ENCODE measurements at regions not wholly inside any gene's neighbourhood (a gene's known extent, or its start where the extent isn't known, plus 50 kb on each side); places are given as distances from the start of the nearest gene placed in this dataset.

DNA sequence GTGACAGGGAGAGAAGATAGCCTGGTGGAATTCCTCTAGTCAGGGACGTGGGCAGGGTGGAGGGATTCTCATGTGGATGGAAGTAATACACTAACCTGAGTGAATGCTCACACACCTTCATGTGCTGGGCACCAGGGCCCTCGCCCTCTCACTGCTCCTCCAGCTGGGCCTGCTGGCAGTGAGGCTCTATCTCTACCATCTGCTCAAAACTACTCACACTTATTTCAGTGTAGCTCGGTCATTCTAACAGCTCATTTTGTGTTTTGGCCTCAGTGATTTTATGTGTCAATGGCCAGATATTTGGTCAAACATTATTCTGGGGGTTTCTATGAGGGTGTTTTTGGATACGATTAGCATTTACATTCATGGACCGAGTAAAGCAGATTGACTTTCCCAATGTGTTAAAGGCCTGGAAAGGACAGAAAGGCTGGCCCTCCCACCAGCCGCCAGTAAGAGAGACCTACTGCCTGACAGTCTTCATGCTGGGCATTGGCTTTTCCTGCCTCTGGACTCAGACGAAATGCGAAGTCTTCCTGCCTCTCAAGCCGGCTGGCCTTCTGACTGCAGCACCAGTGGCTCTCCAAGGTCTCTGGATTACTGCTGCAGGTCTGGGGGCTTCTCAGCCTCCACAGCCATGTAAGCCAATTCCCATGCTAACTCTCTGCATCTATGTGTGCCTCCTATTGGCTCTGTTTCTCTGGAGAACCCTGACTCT is 335.4 kb downstream of the CXCL12 start:
- no peak for ATAC-seq
- TF ChIP-seq TOX (CRISPR knock-in tag; IDR thresholded peaks at IDR 0.05; ENCODE audit: borderline replicate concordance) (no peak), OSR1 (CRISPR knock-in tag; IDR thresholded peaks at IDR 0.05) (no peak), CSDC2 (CRISPR knock-in tag; IDR thresholded peaks at IDR 0.05) (no peak)
- TF ChIP-seq, protein P1, sequence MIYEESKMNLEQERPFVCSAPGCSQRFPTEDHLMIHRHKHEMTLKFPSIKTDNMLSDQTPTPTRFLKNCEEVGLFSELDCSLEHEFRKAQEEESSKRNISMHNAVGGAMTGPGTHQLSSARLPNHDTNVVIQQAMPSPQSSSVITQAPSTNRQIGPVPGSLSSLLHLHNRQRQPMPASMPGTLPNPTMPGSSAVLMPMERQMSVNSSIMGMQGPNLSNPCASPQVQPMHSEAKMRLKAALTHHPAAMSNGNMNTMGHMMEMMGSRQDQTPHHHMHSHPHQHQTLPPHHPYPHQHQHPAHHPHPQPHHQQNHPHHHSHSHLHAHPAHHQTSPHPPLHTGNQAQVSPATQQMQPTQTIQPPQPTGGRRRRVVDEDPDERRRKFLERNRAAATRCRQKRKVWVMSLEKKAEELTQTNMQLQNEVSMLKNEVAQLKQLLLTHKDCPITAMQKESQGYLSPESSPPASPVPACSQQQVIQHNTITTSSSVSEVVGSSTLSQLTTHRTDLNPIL (CRISPR knock-in tag; IDR thresholded peaks at IDR 0.05; ENCODE audit: low read depth): no peak

DNA sequence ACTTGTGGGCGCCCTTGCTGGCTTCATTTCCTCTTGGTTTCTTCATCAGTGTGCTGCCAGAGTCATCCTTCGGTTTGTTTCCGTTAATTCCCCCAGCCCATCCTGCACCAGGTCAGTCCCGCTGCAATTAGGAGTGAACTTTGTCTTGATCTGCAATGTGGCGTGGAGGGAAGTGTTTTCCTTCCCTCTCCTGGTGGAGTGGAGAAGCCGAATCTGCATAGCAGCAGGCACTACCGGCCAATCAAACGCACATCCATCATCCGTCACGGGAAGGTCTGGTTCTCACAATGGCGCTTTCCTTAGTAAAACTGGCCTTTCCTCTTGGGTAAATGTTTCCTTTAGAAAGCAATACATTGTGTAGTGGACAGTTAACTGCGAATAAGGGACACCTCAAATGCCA is 337.5 kb downstream of the CXCL12 start:
- TF ChIP-seq, protein P2, sequence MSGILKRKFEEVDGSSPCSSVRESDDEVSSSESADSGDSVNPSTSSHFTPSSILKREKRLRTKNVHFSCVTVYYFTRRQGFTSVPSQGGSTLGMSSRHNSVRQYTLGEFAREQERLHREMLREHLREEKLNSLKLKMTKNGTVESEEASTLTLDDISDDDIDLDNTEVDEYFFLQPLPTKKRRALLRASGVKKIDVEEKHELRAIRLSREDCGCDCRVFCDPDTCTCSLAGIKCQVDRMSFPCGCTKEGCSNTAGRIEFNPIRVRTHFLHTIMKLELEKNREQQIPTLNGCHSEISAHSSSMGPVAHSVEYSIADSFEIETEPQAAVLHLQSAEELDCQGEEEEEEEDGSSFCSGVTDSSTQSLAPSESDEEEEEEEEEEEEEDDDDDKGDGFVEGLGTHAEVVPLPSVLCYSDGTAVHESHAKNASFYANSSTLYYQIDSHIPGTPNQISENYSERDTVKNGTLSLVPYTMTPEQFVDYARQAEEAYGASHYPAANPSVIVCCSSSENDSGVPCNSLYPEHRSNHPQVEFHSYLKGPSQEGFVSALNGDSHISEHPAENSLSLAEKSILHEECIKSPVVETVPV (CRISPR knock-in tag; IDR thresholded peaks at IDR 0.05): no peak
- TF ChIP-seq ARNTL (CRISPR knock-in tag; IDR thresholded peaks at IDR 0.05; ENCODE audit: borderline replicate concordance, low read depth) (no peak), ZFP3 (CRISPR knock-in tag; IDR thresholded peaks at IDR 0.05) (no peak), ISL1 (CRISPR knock-in tag; IDR thresholded peaks at IDR 0.05) (no peak), GLIS3 (CRISPR knock-in tag; IDR thresholded peaks at IDR 0.05) (no peak)
- ATAC-seq: no peak

DNA sequence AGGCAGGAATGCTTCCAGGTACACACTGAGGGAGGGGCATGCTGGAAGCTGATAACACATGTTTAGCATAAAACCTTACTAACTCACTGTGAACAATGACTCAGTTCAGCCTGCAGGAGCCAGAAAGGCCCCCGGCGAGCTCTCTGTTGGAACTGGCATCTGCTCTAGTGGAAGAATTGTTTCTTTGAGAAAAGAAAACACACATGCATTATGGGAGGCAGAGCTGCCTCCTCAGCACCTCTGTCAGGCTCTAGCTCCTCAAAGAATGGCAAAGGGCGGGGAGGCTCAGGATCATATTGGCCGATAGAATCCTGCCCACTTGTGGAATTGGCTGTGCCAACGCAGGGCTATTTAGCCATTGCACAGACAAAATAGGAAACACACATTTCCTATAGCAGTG is 338.3 kb downstream of the CXCL12 start:
- TF ChIP-seq ZFP3 (CRISPR knock-in tag; IDR thresholded peaks at IDR 0.05) (no peak), ZNF8 (CRISPR knock-in tag; IDR thresholded peaks at IDR 0.05) (no peak), TOX (CRISPR knock-in tag; IDR thresholded peaks at IDR 0.05; ENCODE audit: borderline replicate concordance) (no peak), OSR1 (CRISPR knock-in tag; IDR thresholded peaks at IDR 0.05) (no peak), PPARA (CRISPR knock-in tag; IDR thresholded peaks at IDR 0.05; ENCODE audit: borderline replicate concordance) (no peak), RARB (CRISPR knock-in tag; IDR thresholded peaks at IDR 0.05) (no peak), ZFP30 (CRISPR knock-in tag; IDR thresholded peaks at IDR 0.05) (no peak), ZC3H10 (CRISPR knock-in tag; IDR thresholded peaks at IDR 0.05) (no peak)
- TF ChIP-seq, protein P1 (CRISPR knock-in tag; IDR thresholded peaks at IDR 0.05; ENCODE audit: low read depth): no peak
- TF ChIP-seq, protein P3, sequence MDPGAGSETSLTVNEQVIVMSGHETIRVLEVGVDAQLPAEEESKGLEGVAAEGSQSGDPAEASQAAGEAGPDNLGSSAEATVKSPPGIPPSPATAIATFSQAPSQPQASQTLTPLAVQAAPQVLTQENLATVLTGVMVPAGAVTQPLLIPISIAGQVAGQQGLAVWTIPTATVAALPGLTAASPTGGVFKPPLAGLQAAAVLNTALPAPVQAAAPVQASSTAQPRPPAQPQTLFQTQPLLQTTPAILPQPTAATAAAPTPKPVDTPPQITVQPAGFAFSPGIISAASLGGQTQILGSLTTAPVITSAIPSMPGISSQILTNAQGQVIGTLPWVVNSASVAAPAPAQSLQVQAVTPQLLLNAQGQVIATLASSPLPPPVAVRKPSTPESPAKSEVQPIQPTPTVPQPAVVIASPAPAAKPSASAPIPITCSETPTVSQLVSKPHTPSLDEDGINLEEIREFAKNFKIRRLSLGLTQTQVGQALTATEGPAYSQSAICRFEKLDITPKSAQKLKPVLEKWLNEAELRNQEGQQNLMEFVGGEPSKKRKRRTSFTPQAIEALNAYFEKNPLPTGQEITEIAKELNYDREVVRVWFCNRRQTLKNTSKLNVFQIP (CRISPR knock-in tag; IDR thresholded peaks at IDR 0.05; ENCODE audit: borderline replicate concordance, low read depth): no peak
- 0 out of 3 replicates have a peak, but pooled peaks have one; percentile 22 for ATAC-seq

DNA sequence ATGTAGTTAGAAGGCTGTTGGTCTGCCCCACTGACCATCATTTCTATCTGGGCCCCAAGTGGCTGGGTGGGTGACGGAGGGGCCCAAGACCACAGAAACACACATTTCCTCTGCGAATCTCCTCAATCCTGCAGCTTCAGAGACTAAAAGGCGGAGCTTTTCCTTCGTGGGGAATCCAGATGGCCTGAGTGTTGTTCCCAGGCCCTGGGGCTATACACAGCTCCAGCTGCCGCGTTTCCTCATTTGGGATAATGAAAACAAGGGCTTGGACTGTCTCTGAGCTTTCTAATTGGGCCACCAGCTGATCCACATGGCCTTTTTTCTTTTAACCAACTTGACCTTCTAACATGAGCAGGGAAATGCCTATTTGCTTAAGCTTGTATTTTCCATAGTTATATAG is 339.9 kb downstream of the CXCL12 start:
- ATAC-seq: no peak; the same call in 2 of the 3 replicates
- no peak for TF ChIP-seq ZC3H10 (CRISPR knock-in tag; IDR thresholded peaks at IDR 0.05)
- peak; percentile 79; the same call in 1 of the 2 replicates for TF ChIP-seq TCF4 (CRISPR knock-in tag; IDR thresholded peaks at IDR 0.05; ENCODE audit: borderline replicate concordance)

DNA sequence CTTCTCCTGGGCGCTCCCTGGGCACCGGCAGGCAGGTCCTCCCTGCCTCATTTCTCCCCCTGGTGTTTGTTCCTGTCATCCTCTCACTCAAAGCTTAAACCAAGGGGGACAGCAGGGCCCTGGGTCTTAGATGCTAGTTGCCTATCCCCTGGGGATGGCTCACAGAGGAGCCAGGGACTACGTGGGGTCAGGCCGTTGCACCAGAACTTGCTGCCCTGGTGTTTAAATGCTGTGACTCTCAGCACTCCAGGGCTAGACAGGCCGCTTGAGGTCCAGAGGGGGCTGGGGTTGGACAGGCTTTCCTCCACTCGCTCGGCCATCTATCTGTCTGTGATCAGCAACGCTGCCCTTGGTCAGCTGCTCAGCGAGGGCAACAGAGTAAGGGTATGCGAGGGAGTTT is 340.3 kb downstream of the CXCL12 start:
- no peak; the same call in 2 of the 3 replicates for ATAC-seq
- no peak for TF ChIP-seq OSR1 (CRISPR knock-in tag; IDR thresholded peaks at IDR 0.05)
- TF ChIP-seq PPARA (CRISPR knock-in tag; IDR thresholded peaks at IDR 0.05; ENCODE audit: borderline replicate concordance): no peak
- TF ChIP-seq GLIS3 (CRISPR knock-in tag; IDR thresholded peaks at IDR 0.05): no peak
- TF ChIP-seq ESRRG (CRISPR knock-in tag; IDR thresholded peaks at IDR 0.05): no peak
- TF ChIP-seq ZNF8 (CRISPR knock-in tag; IDR thresholded peaks at IDR 0.05): no peak
- TF ChIP-seq, protein P2 (CRISPR knock-in tag; IDR thresholded peaks at IDR 0.05): no peak
- no peak for TF ChIP-seq RARB (CRISPR knock-in tag; IDR thresholded peaks at IDR 0.05)
- TF ChIP-seq ISL1 (CRISPR knock-in tag; IDR thresholded peaks at IDR 0.05): no peak
- TF ChIP-seq, protein P1 (CRISPR knock-in tag; IDR thresholded peaks at IDR 0.05; ENCODE audit: low read depth): no peak
- TF ChIP-seq, protein P4, sequence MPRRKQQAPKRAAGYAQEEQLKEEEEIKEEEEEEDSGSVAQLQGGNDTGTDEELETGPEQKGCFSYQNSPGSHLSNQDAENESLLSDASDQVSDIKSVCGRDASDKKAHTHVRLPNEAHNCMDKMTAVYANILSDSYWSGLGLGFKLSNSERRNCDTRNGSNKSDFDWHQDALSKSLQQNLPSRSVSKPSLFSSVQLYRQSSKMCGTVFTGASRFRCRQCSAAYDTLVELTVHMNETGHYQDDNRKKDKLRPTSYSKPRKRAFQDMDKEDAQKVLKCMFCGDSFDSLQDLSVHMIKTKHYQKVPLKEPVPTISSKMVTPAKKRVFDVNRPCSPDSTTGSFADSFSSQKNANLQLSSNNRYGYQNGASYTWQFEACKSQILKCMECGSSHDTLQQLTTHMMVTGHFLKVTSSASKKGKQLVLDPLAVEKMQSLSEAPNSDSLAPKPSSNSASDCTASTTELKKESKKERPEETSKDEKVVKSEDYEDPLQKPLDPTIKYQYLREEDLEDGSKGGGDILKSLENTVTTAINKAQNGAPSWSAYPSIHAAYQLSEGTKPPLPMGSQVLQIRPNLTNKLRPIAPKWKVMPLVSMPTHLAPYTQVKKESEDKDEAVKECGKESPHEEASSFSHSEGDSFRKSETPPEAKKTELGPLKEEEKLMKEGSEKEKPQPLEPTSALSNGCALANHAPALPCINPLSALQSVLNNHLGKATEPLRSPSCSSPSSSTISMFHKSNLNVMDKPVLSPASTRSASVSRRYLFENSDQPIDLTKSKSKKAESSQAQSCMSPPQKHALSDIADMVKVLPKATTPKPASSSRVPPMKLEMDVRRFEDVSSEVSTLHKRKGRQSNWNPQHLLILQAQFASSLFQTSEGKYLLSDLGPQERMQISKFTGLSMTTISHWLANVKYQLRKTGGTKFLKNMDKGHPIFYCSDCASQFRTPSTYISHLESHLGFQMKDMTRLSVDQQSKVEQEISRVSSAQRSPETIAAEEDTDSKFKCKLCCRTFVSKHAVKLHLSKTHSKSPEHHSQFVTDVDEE (CRISPR knock-in tag; IDR thresholded peaks at IDR 0.05): no peak
- TF ChIP-seq TCF4 (CRISPR knock-in tag; IDR thresholded peaks at IDR 0.05; ENCODE audit: borderline replicate concordance): no peak
- no peak for TF ChIP-seq BACH2 (CRISPR knock-in tag; IDR thresholded peaks at IDR 0.05; ENCODE audit: borderline replicate concordance)
- no peak for TF ChIP-seq CSDC2 (CRISPR knock-in tag; IDR thresholded peaks at IDR 0.05)

All from SK-N-SH treated with all-trans-retinoic acid at 6 μM for 48 hours (cell line).